GM12878 (cell line): ENCODE measurements at regions not wholly inside any gene's neighbourhood (a gene's known extent, or its start where the extent isn't known, plus 50 kb on each side); places are given as distances from the start of the nearest gene placed in this dataset.

ENCODE experiments used
- ATAC-seq: fragments of 200-7000 bp; cut with Tn5 transposase; 3 replicates; pipeline ENCODE4 v1.9.1; 2020; ENCODE audit warnings: mild to moderate bottlenecking, moderate library complexity
- BruUV-seq: library from RNA; stranded (reverse); fragments of 400-500 nt; replicated peaks from 2 replicates; lab custom pipeline; 2021; lab: Mats Ljungman, UMichigan
- CTCF ChIA-PET: fragments of 300-600 bp; sonication (Branson Sonifier 250); formaldehyde crosslinking; extraction: SDS; loops from one replicate; lab custom pipeline; 2021; ENCODE audit warnings: inconsistent platforms; lab: Yijun Ruan, JAX
- POLR2A ChIA-PET: fragments of 350-600 bp; formaldehyde crosslinking; extraction: SDS; loops from one replicate; lab custom pipeline; 2021; ENCODE audit warnings: inconsistent platforms; lab: Charles Lee
- RAD21 ChIA-PET: fragments of 300-600 bp; sonication (Branson Sonifier 250); formaldehyde crosslinking; loops from one replicate; lab custom pipeline; 2023; ENCODE audit warnings: antibody characterized with exemption; ENCODE audit not compliant: unreplicated experiment; lab: Charles Lee
- SMC1A ChIA-PET: fragments of 300-600 bp; sonication (Branson Sonifier 250); formaldehyde crosslinking; loops from one replicate; lab custom pipeline; 2023; ENCODE audit not compliant: unreplicated experiment, uncharacterized antibody; lab: Charles Lee
- DNase-seq: peaks from one replicate; pipeline ENCODE4 v3.0.0-alpha.2; 2011; ENCODE audit warnings: low read depth, low spot score
- FAIRE-seq: peaks from 3 replicates; lab custom pipeline; 2011; peaks lifted over from hg19 to GRCh38; lab: Jason Lieb, UNC
- H2AFZ ChIP-seq: 2 replicates; pipeline ENCODE4 v1.6.0; 2011; ENCODE audit warnings: low read depth, low read length, control low read depth; ENCODE audit not compliant: control insufficient read depth
- H3K27ac ChIP-seq: 2 replicates; pipeline ENCODE4 v1.5.1; 2011; ENCODE audit warnings: control low read depth; ENCODE audit not compliant: control insufficient read depth, insufficient read depth
- H3K27me3 ChIP-seq, 2 experiments: replicated peaks in 1 of 2; 2 replicates each; pipeline versions ENCODE4 v1.6.0 to v1.6.1; 2011; ENCODE audit warnings: low read length in 1 of 2; ENCODE audit not compliant: control insufficient read depth in 2 of 2, insufficient read depth in 2 of 2
- H3K36me3 ChIP-seq, 2 experiments: 2 replicates each; pipeline ENCODE4 v1.5.1; 2011; ENCODE audit warnings: low read length in 1 of 2; ENCODE audit not compliant: control insufficient read depth in 2 of 2, insufficient read depth in 2 of 2
- H3K4me1 ChIP-seq: 2 replicates; pipeline ENCODE4 v1.6.1; 2011; ENCODE audit warnings: mild to moderate bottlenecking, low read length, moderate library complexity, mixed read lengths; ENCODE audit not compliant: control insufficient read depth, insufficient read depth
- H3K4me2 ChIP-seq: 2 replicates; pipeline ENCODE4 v1.6.0; 2011; ENCODE audit warnings: control low read depth; ENCODE audit not compliant: control insufficient read depth, insufficient read depth
- H3K4me3 ChIP-seq: fragments of 200-600 bp; sonication (generic); 2 replicates; pipeline ENCODE4 v1.5.1; 2016
- H3K79me2 ChIP-seq: 2 replicates; pipeline ENCODE4 v1.6.0; 2011; ENCODE audit warnings: low read length; ENCODE audit not compliant: control insufficient read depth, insufficient read depth
- H3K9ac ChIP-seq: 2 replicates; pipeline ENCODE4 v1.8.0; 2011; ENCODE audit warnings: low read length, control low read depth, mixed read lengths; ENCODE audit not compliant: control insufficient read depth, insufficient read depth
- H3K9me3 ChIP-seq: replicated peaks from 3 replicates; pipeline ENCODE4 v1.5.1; 2011; ENCODE audit warnings: mild to moderate bottlenecking, low read length; ENCODE audit not compliant: control insufficient read depth, insufficient read depth
- H4K20me1 ChIP-seq: 2 replicates; pipeline ENCODE4 v1.6.0; 2011; ENCODE audit not compliant: control insufficient read depth, insufficient read depth
- BMI1 ChIP-seq: fragments of 450-650 bp; IDR thresholded peaks from 2 replicates; pipeline ENCODE4 v1.6.1; 2016; ENCODE audit warnings: mild to moderate bottlenecking, moderate library complexity, borderline replicate concordance
- CBX3 ChIP-seq: fragments of 200-600 bp; sonication (generic); IDR thresholded peaks from 2 replicates; pipeline ENCODE4 v1.6.1; 2016; ENCODE audit warnings: low read depth, borderline replicate concordance
- CUX1 ChIP-seq: IDR thresholded peaks from 2 replicates; pipeline ENCODE4 v1.6.1; 2012; ENCODE audit warnings: improper control_type of control experiment, low read depth, low read length; ENCODE audit not compliant: insufficient replicate concordance
- ELK1 ChIP-seq: IDR thresholded peaks from 2 replicates; pipeline ENCODE4 v1.6.1; 2012; ENCODE audit warnings: low read depth, low read length, improper control_type of control experiment
- IRF5 ChIP-seq: fragments of 450-650 bp; IDR thresholded peaks from 2 replicates; pipeline ENCODE4 v1.6.1; 2017; ENCODE audit warnings: borderline replicate concordance
- KAT2A ChIP-seq: conservative IDR thresholded peaks from 2 replicates; pipeline ENCODE4 v1.6.1; 2011; ENCODE audit warnings: low read depth, low read length; ENCODE audit not compliant: control insufficient read depth
- MLLT1 ChIP-seq: fragments of 450-650 bp; IDR thresholded peaks from 2 replicates; pipeline ENCODE4 v1.6.1; 2016; ENCODE audit warnings: mild to moderate bottlenecking
- MXI1 ChIP-seq: fragments of 150-350 bp; IDR thresholded peaks from 2 replicates; pipeline ENCODE4 v1.6.1; 2011; ENCODE audit warnings: low read depth, mild to moderate bottlenecking, inconsistent platforms, low read length, improper control_type of control experiment
- NR2C2 ChIP-seq: IDR thresholded peaks from 2 replicates; pipeline ENCODE4 v1.6.1; 2011; ENCODE audit warnings: borderline replicate concordance, low read depth; ENCODE audit not compliant: control insufficient read depth, insufficient read length
- PAX5 ChIP-seq: IDR thresholded peaks from 2 replicates; pipeline ENCODE4 v1.6.1; 2011; ENCODE audit warnings: low read depth, low read length, borderline replicate concordance
- SP1 ChIP-seq: IDR thresholded peaks from one replicate; pipeline ENCODE4 v1.6.1; 2011; ENCODE audit warnings: low read depth, low read length
- WGBS: methylation state at CpG from one replicate; pipeline ENCODE4 v1.1.6; 2016; ENCODE audit warnings: low lambda C conversion rate; ENCODE audit not compliant: insufficient replicate concordance, insufficient coverage; ENCODE audit errors: missing lambda C conversion rate; 5-methylcytosine and 5-hydroxymethylcytosine counted together
- in situ Hi-C: fragments of 300-500 bp; cut with MboI; formaldehyde crosslinking; loops from 9 replicates; pipeline ENCODE4 v1.14.3; 2018; ENCODE audit warnings: mixed read lengths
- intact Hi-C: fragments of 100-400 bp; cut with micrococcal nuclease; formaldehyde crosslinking; loops from one replicate; pipeline ENCODE4 v1.14.2; 2022; ENCODE audit not compliant: unreplicated experiment

GRCh38 chr3:6612034-6612616 is 248.8 kb upstream of the GRM7 start:
- H3K27me3 ChIP-seq: no peaks in the 10 kb centered on the region
- H2AFZ ChIP-seq: no peak overlapping the region
- 29% methylated on average over 4 of the region's 4 CpGs for WGBS
- no peaks in the 10 kb centered on the region for H4K20me1 ChIP-seq
- CTCF ChIA-PET: interaction anchor here (0.7 kb wide), 1 partner anchor 204 kb away, joined by 3 read pairs; no protein-coding TSS in a partner anchor
- no peak overlapping the region for H3K9ac ChIP-seq
- in situ Hi-C loops (no loop called here), intact Hi-C loops (no loop called here)
- no peaks in the 10 kb centered on the region for H3K9me3 ChIP-seq
- RAD21 ChIA-PET: no interaction called here
- no peaks in the 10 kb centered on the region for H3K79me2 ChIP-seq
- BruUV-seq: no TSS peak
- DNase-seq: no peak
- H3K27ac ChIP-seq: no peak overlapping the region
- H3K4me1 ChIP-seq: no peaks in the 10 kb centered on the region
- H3K36me3 ChIP-seq: no peaks in the 10 kb centered on the region
- no peak for TF ChIP-seq KAT2A
- no peak for TF ChIP-seq ELK1
- TF ChIP-seq BMI1: no peak
- TF ChIP-seq IRF5: no peak
- no peak for TF ChIP-seq NR2C2
- TF ChIP-seq MXI1: no peak
- TF ChIP-seq CBX3: no peak
- no peak for TF ChIP-seq MLLT1
- no peak for TF ChIP-seq CUX1
- TF ChIP-seq PAX5: no peak
- no peak for TF ChIP-seq SP1
- FAIRE-seq: no peak
- no peak overlapping the region for H3K4me3 ChIP-seq
- SMC1A ChIA-PET: no interaction called here
- no peak overlapping the region for H3K4me2 ChIP-seq
- POLR2A ChIA-PET: no interaction called here
- no peak for ATAC-seq
